Kidney epithelial cell (primary cell): ENCODE measurements at regions not wholly inside any gene's neighbourhood (a gene's known extent, or its start where the extent isn't known, plus 50 kb on each side); places are given as distances from the start of the nearest gene placed in this dataset.

Source experiments
- DNase-seq: peaks from one replicate; pipeline ENCODE4 v3.0.0-alpha.2; 2010; ENCODE audit warnings: low read depth
- H3K27me3 ChIP-seq: 2 replicates; pipeline ENCODE4 v1.6.0; 2011; ENCODE audit warnings: low read length; ENCODE audit not compliant: control insufficient read depth, insufficient read depth
- H3K36me3 ChIP-seq: 2 replicates; pipeline ENCODE4 v1.5.1; 2011; ENCODE audit warnings: low read length; ENCODE audit not compliant: control insufficient read depth, insufficient read depth
- H3K4me3 ChIP-seq: 2 replicates; pipeline ENCODE4 v1.5.1; 2011; ENCODE audit warnings: low read depth, mild to moderate bottlenecking, control low read depth, low read length
- TF ChIP-seq, protein P1 (sequence below): IDR thresholded peaks from 2 replicates; pipeline ENCODE4 v1.5.1; 2011; ENCODE audit warnings: mild to moderate bottlenecking, moderate library complexity, low read length, control low read depth, inconsistent platforms; ENCODE audit not compliant: insufficient read depth, poor library complexity, severe bottlenecking

DNA sequence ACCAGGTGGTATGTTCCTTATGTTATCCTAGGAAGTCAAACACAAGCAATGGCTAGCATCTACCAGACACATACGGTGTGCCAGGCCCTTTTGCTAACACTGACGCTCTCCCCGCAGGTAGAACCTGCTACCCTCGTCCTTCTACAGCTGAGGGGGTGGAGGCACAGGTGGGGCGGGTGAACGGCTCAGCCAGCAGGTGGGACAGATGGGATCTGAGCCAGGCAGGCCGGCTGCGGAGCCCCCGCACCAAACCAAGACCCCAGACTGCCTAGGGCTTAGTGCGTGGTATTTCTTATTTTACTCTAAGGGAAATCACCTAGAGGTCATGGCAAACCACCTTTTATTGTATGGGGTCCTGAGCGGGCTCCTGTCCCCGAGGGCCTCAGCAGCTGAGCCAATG is 53.9 kb upstream of the PCSK6 start:
- no peak for DNase-seq
- TF ChIP-seq, protein P1, sequence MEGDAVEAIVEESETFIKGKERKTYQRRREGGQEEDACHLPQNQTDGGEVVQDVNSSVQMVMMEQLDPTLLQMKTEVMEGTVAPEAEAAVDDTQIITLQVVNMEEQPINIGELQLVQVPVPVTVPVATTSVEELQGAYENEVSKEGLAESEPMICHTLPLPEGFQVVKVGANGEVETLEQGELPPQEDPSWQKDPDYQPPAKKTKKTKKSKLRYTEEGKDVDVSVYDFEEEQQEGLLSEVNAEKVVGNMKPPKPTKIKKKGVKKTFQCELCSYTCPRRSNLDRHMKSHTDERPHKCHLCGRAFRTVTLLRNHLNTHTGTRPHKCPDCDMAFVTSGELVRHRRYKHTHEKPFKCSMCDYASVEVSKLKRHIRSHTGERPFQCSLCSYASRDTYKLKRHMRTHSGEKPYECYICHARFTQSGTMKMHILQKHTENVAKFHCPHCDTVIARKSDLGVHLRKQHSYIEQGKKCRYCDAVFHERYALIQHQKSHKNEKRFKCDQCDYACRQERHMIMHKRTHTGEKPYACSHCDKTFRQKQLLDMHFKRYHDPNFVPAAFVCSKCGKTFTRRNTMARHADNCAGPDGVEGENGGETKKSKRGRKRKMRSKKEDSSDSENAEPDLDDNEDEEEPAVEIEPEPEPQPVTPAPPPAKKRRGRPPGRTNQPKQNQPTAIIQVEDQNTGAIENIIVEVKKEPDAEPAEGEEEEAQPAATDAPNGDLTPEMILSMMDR, result no peak
- Histone ChIP-seq H3K36me3 (no peaks in the 10 kb centered on the region), H3K27me3 (peaks cover 7% of the 10 kb centered on the region), H3K4me3 (no peak overlapping the region)

DNA sequence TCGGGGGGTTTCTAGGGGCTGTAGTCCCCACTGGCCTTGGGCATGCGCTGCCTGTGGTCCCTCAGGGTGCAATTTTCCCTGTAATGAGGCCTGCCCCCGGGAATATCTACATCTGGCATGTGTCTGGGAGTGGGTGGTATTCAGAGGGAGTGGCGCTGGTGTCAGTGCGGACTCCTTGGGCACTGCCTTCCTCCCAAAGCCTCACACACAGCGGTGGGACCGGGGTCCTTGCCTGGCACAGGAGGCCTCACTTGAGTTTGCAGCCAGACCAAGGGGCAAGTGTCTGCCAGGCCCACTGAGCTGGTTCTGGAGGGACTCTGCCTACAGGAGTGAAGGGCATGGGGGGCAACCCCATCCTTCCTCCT is 53.5 kb upstream of the PCSK6 start:
- TF ChIP-seq, protein P1, result no peak
- no peak overlapping the region for H3K4me3 ChIP-seq
- no peak for DNase-seq
- H3K27me3 ChIP-seq, result peaks cover 7% of the 10 kb centered on the region
- no peaks in the 10 kb centered on the region for H3K36me3 ChIP-seq

DNA sequence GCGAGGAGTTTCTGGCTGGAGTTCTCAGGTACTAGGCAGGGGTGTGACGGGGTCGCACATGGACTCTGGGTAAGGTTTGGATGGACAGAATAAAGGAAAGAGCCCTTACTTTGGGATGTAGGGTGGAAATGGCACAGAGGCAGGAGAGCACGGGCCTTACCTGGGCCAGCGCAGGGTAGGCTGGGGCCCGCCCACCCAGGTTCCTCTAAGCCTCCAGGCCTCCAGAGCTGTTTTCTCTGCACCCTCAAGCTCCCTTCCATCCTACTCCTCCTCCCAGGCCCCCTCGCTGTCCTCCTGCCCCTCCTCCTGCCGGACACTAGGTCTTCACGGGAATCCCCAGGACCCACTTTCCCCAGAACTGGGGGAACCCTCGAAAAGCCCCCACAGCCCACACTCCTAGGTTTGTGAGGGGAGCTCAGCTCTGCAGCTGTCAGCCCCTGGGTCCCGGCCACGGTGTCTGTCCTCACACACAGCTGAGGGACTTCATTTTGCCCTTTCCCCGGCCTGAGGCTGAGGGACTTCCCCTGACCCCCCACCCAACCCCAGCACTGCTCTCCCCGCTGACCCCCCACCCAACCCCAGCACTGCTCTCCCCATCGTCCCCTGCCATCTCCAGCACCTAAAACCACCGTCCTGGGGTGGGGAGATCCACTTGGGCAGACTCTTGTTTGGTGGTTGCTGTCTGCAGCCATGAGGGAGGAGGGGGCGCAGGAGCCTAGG is 53.0 kb upstream of the PCSK6 start:
- DNase-seq, result no peak
- no peak overlapping the region for H3K4me3 ChIP-seq
- H3K27me3 ChIP-seq, result peaks cover 7% of the 10 kb centered on the region
- H3K36me3 ChIP-seq, result no peaks in the 10 kb centered on the region
- TF ChIP-seq, protein P1, result no peak

DNA sequence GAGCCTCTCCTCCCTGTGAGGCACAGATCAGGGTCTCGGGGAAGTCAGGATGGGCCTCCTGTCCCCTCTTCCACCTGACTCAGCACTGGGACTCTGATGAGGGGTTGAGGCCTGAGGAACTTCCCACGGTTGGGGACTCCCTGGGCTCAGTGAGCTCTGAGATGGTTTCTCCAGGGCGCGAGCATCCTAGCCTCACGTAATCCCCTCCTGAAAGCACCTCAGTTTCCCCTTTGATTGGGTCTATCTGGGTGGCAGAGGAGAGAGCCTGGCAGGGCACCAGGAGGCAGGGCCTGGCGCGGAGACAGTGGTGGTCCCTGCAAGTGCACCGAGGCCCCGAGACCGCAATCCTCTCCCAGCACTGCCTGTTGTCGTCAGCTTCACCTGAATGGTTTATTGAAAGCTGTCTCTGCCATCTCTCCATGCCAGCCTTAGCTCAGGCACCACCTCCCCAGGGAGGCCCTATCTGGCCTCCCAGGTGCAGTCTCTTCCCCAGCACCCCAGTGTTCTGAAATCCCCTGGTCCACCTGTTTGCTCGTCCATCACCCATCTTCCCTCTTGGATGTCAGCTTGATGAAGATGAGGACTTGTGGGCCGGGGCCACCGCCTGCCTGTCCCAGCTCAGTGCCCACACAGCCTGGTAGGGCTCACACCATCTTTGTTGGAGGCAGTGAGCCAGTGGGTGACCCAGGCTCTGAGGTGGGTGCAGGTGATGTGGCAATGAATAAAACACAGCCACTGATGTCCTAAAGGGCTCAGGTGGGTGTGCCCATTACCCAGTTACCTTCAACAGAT is 52.2 kb upstream of the PCSK6 start:
- H3K4me3 ChIP-seq, result no peak overlapping the region
- H3K36me3 ChIP-seq, result no peaks in the 10 kb centered on the region
- peaks cover 6% of the 10 kb centered on the region for H3K27me3 ChIP-seq
- TF ChIP-seq, protein P1, result no peak
- DNase-seq, result no peak

DNA sequence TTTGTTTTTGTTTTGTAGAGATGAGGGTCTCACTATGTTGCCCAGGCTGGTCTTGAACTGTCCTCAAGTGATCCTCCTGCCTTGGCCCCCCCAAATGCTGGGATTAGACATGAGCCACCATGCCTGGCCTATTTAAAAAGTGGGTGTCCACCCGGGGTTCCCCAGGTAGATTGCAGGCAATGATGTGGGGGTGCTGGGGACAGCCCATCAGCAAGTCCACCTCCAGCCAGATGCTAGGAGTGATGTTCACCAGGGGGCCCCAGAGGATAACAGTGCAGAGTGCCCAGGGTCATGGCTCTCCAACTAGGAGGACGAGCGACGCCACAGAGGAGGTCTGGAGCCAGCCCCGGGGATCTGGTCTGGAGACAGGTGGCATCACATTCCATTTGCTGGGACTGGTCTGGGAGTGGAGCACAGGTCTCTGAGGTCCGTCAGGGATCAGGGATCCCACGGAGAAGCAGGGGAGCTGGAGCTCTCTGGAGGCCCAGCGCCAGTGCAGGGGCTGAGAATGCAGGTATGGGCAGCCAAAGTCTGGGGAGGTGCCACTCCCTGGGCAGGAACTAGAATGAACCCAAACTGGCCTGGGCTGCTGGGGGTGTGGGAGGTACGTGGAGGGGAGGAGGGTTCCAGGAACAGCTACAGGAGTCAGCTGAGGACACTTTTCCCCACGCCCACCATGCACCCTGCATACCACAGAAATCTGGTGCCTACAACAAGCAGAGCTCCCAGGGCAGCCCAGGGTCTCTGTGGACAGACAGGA is 51.2 kb upstream of the PCSK6 start:
- Histone ChIP-seq H3K36me3 (no peaks in the 10 kb centered on the region), H3K27me3 (peaks cover 3% of the 10 kb centered on the region), H3K4me3 (no peak overlapping the region)
- TF ChIP-seq, protein P1, result no peak
- no peak for DNase-seq
